GM18519 (cell line): ENCODE measurements at regions not wholly inside any gene's neighbourhood (a gene's known extent, or its start where the extent isn't known, plus 50 kb on each side); places are given as distances from the start of the nearest gene placed in this dataset.

Experiments used
- ATAC-seq: cut with Tn5 transposase; IDR thresholded peaks from one replicate; pipeline ENCODE4 v1.9.1; 2021; ENCODE audit warnings: mild to moderate bottlenecking, moderate library complexity; ENCODE audit not compliant: unreplicated experiment, low FRiP score

DNA sequence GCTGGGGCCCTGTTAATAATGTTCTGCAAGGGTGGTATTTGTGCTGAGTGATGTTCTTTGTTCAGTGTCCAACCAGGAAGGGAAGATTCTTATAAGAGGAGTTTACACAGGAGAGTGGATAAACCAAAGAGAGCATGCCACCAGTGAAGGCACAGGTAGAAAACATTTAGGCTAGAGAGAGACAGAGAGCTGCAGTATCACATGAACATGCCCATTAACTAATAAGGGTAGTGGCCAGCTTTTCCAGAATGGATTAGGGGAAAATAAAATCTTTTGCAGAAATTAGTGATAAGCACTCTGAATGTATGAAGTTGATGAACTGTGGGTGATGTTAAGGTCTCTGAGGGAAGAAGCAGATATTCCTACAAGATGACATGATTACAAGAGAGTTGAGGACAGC, 54.1 kb upstream of the PRLR start:
- no peak for ATAC-seq

DNA sequence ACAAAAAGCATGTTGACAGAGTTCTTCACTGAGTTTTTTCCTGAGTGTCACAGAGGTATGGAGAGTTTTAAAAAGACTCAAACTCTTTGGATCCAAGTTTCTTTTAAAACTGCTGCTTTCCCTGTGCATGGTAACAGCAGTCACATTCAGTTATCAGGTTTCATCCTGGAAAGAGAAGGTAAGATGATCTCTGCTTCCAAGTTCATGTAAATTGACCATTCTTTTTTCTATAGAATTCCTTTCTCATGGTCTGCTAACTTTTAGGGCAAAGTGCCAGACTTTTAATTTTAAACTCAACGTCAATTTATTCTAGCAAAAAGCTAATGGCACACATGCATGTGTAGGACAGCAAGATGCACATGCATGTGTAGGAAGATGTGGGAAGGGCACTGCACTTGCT, 52.5 kb upstream of the PRLR start:
- ATAC-seq, result no peak

DNA sequence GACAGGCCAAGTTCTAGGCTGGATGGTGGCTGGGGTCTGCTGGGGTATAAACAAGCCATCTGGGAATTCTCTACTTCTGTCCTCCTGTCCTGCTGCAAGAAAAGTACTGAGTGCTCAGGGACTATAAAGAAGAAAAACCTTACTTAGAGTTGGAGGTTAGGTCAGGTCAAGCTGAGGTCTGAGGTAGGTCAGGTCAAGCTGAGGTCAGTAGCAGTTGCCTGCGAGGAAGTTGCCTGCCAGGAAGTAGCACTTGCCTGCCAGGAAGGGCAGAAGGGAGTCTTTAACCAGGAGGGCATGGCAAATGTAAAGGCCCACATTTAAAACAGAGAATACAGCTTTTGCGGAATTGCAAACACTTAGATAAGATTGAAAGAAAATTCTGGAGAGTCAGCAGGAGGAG, 51.3 kb upstream of the PRLR start:
- no peak for ATAC-seq
